ENCODE measurements at regions not wholly inside any gene's neighbourhood (a gene's known extent, or its start where the extent isn't known, plus 50 kb on each side); places are given as distances from the start of the nearest gene placed in this dataset.

DNA sequence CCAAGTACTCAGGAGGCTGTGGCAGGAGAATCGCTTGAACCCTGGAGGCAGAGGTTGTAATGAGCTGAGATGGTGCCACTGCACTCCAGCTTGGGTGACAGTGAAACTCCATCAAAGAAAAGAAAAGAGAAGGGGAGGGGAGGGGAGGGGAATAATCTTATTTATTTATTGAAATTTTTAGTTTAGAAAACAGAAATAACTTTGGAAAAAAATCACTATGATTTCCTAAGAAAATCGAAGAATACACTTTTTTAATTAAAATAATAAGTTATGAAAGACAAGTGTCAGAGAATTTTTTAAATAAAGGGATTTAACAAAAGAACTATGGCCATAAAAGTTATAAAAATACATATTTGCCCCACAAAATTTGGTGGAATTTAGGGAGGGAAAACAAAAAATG, 836.9 kb upstream of the HS3ST1 start:
- TF ChIP-seq, protein P1, sequence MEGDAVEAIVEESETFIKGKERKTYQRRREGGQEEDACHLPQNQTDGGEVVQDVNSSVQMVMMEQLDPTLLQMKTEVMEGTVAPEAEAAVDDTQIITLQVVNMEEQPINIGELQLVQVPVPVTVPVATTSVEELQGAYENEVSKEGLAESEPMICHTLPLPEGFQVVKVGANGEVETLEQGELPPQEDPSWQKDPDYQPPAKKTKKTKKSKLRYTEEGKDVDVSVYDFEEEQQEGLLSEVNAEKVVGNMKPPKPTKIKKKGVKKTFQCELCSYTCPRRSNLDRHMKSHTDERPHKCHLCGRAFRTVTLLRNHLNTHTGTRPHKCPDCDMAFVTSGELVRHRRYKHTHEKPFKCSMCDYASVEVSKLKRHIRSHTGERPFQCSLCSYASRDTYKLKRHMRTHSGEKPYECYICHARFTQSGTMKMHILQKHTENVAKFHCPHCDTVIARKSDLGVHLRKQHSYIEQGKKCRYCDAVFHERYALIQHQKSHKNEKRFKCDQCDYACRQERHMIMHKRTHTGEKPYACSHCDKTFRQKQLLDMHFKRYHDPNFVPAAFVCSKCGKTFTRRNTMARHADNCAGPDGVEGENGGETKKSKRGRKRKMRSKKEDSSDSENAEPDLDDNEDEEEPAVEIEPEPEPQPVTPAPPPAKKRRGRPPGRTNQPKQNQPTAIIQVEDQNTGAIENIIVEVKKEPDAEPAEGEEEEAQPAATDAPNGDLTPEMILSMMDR (IDR thresholded peaks at IDR 0.05), result no peak
- TF ChIP-seq POLR2A (IDR thresholded peaks at IDR 0.05), result no peak

Measured in tibial nerve (tissue), 3 donors.